Fibroblast of lung (primary cell): ENCODE measurements at regions not wholly inside any gene's neighbourhood (a gene's known extent, or its start where the extent isn't known, plus 50 kb on each side); places are given as distances from the start of the nearest gene placed in this dataset.

Experiments
- DNase-seq, 2 donors: peaks; one replicate each; pipeline versions ENCODE4 v3.0.0 to v3.0.0-alpha.2; 2010; ENCODE audit warnings: low read depth in 2 of 2
- H2AFZ ChIP-seq: 2 replicates; pipeline ENCODE4 v1.5.1; 2012; ENCODE audit warnings: low read length, control low read depth, inconsistent platforms
- H3K27ac ChIP-seq: 2 replicates; pipeline ENCODE4 v1.5.1; 2011; ENCODE audit warnings: low read length, control low read depth; ENCODE audit not compliant: insufficient read depth
- H3K27me3 ChIP-seq: 2 replicates; pipeline ENCODE4 v1.5.1; 2011; ENCODE audit warnings: mild to moderate bottlenecking, low read length; ENCODE audit not compliant: control insufficient read depth, insufficient read depth
- H3K36me3 ChIP-seq: 2 replicates; pipeline ENCODE4 v1.5.1; 2011; ENCODE audit warnings: low read length; ENCODE audit not compliant: control insufficient read depth, insufficient read depth
- H3K4me1 ChIP-seq: 2 replicates; pipeline ENCODE4 v1.5.1; 2011; ENCODE audit warnings: low read length; ENCODE audit not compliant: control insufficient read depth, insufficient read depth; ENCODE audit errors: extremely low read depth
- H3K4me2 ChIP-seq: 2 replicates; pipeline ENCODE4 v1.5.1; 2011; ENCODE audit warnings: low read length, control low read depth; ENCODE audit not compliant: insufficient read depth; ENCODE audit errors: extremely low read depth
- H3K4me3 ChIP-seq, 4 experiments: fragments of 200-600 bp in 1 of 4; sonication (generic) in 1 of 4; replicated peaks in 1 of 4; 2 replicates each; pipeline ENCODE4 v1.5.1; 2011 to 2016; ENCODE audit warnings: low read length in 4 of 4, low read depth in 3 of 4, mild to moderate bottlenecking in 3 of 4, control low read depth in 2 of 4, inconsistent platforms in 1 of 4, mixed read lengths in 1 of 4; ENCODE audit not compliant: insufficient read depth in 1 of 4; ENCODE audit errors: control extremely low read depth in 1 of 4
- H3K79me2 ChIP-seq: 2 replicates; pipeline ENCODE4 v1.5.1; 2012; ENCODE audit warnings: mild to moderate bottlenecking, low read length, inconsistent platforms; ENCODE audit not compliant: control insufficient read depth, insufficient read depth
- H3K9ac ChIP-seq: 2 replicates; pipeline ENCODE4 v1.5.1; 2011; ENCODE audit warnings: mild to moderate bottlenecking, low read length, control low read depth; ENCODE audit not compliant: insufficient read depth
- H3K9me3 ChIP-seq: 2 replicates; pipeline ENCODE4 v1.5.1; 2012; ENCODE audit warnings: low read depth, low read length; ENCODE audit not compliant: control insufficient read depth, insufficient read depth
- H4K20me1 ChIP-seq: 2 replicates; pipeline ENCODE4 v1.5.1; 2011; ENCODE audit warnings: low read length; ENCODE audit not compliant: control insufficient read depth, insufficient read depth; ENCODE audit errors: extremely low read depth
- EZH2 ChIP-seq: IDR thresholded peaks from 2 replicates; pipeline ENCODE4 v1.5.1; 2012; ENCODE audit warnings: low read length, control low read depth, mild to moderate bottlenecking; ENCODE audit errors: missing control alignments
- TF ChIP-seq, protein P1 (sequence below), 2 donors: IDR thresholded peaks in 1 of 2; conservative IDR thresholded peaks in 1 of 2; 1 replicate in 1 of 2; 2 replicates in 1 of 2; pipeline ENCODE4 v1.5.1; 2011 to 2012; ENCODE audit warnings: low read length in 2 of 2, control low read depth in 1 of 2, inconsistent platforms in 1 of 2, low read depth in 1 of 2, mild to moderate bottlenecking in 1 of 2

DNA sequence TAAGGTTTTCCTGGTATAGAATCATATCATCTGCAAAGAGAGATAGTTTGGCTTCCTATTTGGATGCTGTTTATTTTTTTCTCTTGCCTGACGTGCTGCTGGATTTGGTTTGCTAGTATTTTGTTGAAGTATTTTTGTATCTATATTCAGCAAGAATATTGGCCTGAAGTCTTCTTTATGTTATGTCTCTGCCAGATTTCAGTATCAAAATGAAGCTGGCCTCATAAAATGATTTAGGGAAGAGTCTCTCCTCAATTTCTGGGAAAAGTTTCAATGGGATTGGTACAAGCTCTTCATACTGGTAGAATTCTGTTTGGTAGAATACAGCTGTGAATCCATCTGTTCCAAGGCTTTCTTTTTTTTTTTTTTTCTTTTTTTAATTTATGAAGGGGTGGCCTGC is 799.0 kb upstream of the TYRP1 start:
- no peak overlapping the region for H3K4me3 ChIP-seq
- no peaks in the 10 kb centered on the region for H3K79me2 ChIP-seq
- no peaks in the 10 kb centered on the region for H4K20me1 ChIP-seq
- DNase-seq: no peak
- TF ChIP-seq, protein P1, sequence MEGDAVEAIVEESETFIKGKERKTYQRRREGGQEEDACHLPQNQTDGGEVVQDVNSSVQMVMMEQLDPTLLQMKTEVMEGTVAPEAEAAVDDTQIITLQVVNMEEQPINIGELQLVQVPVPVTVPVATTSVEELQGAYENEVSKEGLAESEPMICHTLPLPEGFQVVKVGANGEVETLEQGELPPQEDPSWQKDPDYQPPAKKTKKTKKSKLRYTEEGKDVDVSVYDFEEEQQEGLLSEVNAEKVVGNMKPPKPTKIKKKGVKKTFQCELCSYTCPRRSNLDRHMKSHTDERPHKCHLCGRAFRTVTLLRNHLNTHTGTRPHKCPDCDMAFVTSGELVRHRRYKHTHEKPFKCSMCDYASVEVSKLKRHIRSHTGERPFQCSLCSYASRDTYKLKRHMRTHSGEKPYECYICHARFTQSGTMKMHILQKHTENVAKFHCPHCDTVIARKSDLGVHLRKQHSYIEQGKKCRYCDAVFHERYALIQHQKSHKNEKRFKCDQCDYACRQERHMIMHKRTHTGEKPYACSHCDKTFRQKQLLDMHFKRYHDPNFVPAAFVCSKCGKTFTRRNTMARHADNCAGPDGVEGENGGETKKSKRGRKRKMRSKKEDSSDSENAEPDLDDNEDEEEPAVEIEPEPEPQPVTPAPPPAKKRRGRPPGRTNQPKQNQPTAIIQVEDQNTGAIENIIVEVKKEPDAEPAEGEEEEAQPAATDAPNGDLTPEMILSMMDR (conservative IDR thresholded peaks at IDR 0.05 in 1 of 2, IDR thresholded peaks at IDR 0.05 in 1 of 2; ENCODE audit: low read depth in 1 of 2, low read length in 2 of 2): no peak
- TF ChIP-seq EZH2: no peak
- H3K36me3 ChIP-seq: no peaks in the 10 kb centered on the region
- no peak overlapping the region for H3K27ac ChIP-seq
- H3K4me1 ChIP-seq: no peaks in the 10 kb centered on the region
- H3K4me2 ChIP-seq: no peak overlapping the region
- H3K27me3 ChIP-seq: no peaks in the 10 kb centered on the region
- no peak overlapping the region for H3K9ac ChIP-seq
- no peaks in the 10 kb centered on the region for H3K9me3 ChIP-seq
- H2AFZ ChIP-seq: no peak overlapping the region

DNA sequence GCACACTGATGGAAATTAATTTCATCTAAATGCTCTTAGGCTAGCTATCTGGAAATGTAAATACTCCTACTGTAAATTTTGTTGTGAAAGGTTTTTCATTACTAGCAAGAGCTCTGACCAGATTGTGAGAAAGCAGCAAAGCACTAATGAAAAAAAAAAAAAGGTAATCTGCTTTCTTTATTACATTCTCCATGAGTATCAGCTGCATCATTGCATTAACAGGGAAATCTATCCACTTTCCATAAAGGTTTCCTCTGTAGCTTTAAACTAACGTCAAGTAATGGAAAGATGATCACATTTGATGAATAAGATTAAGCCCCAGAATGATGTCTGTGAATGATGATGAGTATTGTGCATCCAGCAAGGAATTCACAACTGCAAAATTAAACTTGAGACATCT is 790.6 kb upstream of the TYRP1 start:
- no peaks in the 10 kb centered on the region for H3K79me2 ChIP-seq
- no peaks in the 10 kb centered on the region for H3K4me1 ChIP-seq
- H3K36me3 ChIP-seq: no peaks in the 10 kb centered on the region
- DNase-seq: no peak
- no peaks in the 10 kb centered on the region for H3K27me3 ChIP-seq
- H3K4me3 ChIP-seq: no peak overlapping the region
- no peak overlapping the region for H3K9ac ChIP-seq
- H3K27ac ChIP-seq: no peak overlapping the region
- H3K9me3 ChIP-seq: no peaks in the 10 kb centered on the region
- H2AFZ ChIP-seq: no peak overlapping the region
- no peaks in the 10 kb centered on the region for H4K20me1 ChIP-seq
- H3K4me2 ChIP-seq: no peak overlapping the region
- no peak for TF ChIP-seq EZH2
- TF ChIP-seq, protein P1 (conservative IDR thresholded peaks at IDR 0.05 in 1 of 2, IDR thresholded peaks at IDR 0.05 in 1 of 2; ENCODE audit: low read depth in 1 of 2, low read length in 2 of 2): no peak

DNA sequence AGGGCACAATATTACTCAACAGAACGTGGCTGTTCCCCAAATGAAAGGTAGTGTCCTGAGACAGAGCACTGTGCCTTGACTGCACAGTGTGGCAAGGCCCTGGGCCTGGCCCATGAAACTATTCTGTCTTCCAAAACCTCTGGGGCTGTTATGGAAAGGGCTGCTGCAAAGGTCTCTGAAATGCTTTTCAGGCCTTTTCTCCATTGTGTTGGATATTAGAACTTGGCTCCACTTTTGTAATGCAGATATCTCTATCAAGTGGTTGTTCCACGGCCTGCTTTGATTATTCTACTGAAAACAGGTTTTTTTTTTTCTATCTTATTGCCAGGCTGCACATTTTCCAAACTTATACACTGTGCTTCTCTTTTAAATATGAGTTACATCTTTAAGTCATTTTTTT is 777.5 kb upstream of the TYRP1 start:
- TF ChIP-seq, protein P1 (conservative IDR thresholded peaks at IDR 0.05 in 1 of 2, IDR thresholded peaks at IDR 0.05 in 1 of 2; ENCODE audit: low read depth in 1 of 2, low read length in 2 of 2): no peak
- no peak for TF ChIP-seq EZH2
- H3K4me3 ChIP-seq: no peak overlapping the region
- no peak overlapping the region for H3K4me2 ChIP-seq
- H3K79me2 ChIP-seq: no peaks in the 10 kb centered on the region
- DNase-seq: no peak
- no peaks in the 10 kb centered on the region for H3K4me1 ChIP-seq
- no peak overlapping the region for H2AFZ ChIP-seq
- no peaks in the 10 kb centered on the region for H3K27me3 ChIP-seq
- no peaks in the 10 kb centered on the region for H3K9me3 ChIP-seq
- no peak overlapping the region for H3K27ac ChIP-seq
- no peak overlapping the region for H3K9ac ChIP-seq
- no peaks in the 10 kb centered on the region for H4K20me1 ChIP-seq
- H3K36me3 ChIP-seq: no peaks in the 10 kb centered on the region
